ENCODE measurements at regions not wholly inside any gene's neighbourhood (a gene's known extent, or its start where the extent isn't known, plus 50 kb on each side); places are given as distances from the start of the nearest gene placed in this dataset.

GRCh38 chr9:118533101-118533500 lies 828.9 kb downstream of the TLR4 start:
- TF ChIP-seq JUN (IDR thresholded peaks at IDR 0.05) (no peak), CTCF (IDR thresholded peaks at IDR 0.05) (no peak), CHD2 (IDR thresholded peaks at IDR 0.05; ENCODE audit: low read length, partially characterized antibody) (no peak), EP300 (IDR thresholded peaks at IDR 0.05) (no peak), REST (IDR thresholded peaks at IDR 0.05) (no peak)

All from A549 (cell line).